ENCODE measurements at regions not wholly inside any gene's neighbourhood (a gene's known extent, or its start where the extent isn't known, plus 50 kb on each side); places are given as distances from the start of the nearest gene placed in this dataset.

- H3K4me1 ChIP-seq (ENCODE audit: insufficient read depth, low read length, severe bottlenecking) = peaks cover 14% of the 10 kb centered on the region
- TF ChIP-seq CTCF (IDR thresholded peaks at IDR 0.05; ENCODE audit: low read length) (no peak), EZH2 (IDR thresholded peaks at IDR 0.05; ENCODE audit: borderline replicate concordance, low read length) (no peak)
Measured at GRCh38 chr12:67430708-67431335, 161.7 kb downstream of the CAND1 start.

GRCh38 chr12:67431411-67432020 is 162.4 kb downstream of the CAND1 start:
- no peak overlapping the region for H3K4me3 ChIP-seq (ENCODE audit: low read depth, low read length, poor library complexity, severe bottlenecking)
- H3K36me3 ChIP-seq (ENCODE audit: insufficient read depth, low read length) = no peaks in the 10 kb centered on the region
- no peak overlapping the region for H2AFZ ChIP-seq (ENCODE audit: low read length)
- H3K4me2 ChIP-seq (ENCODE audit: low read length) = no peak overlapping the region
- H3K9me3 ChIP-seq (ENCODE audit: low read length) = no peaks in the 10 kb centered on the region
- no peak overlapping the region for H3K27ac ChIP-seq (ENCODE audit: low read depth, low read length, poor library complexity, severe bottlenecking)
- H3K27me3 ChIP-seq (ENCODE audit: insufficient read depth, low read length) = no peaks in the 10 kb centered on the region
- TF ChIP-seq EZH2 (IDR thresholded peaks at IDR 0.05; ENCODE audit: borderline replicate concordance, low read length) (no peak), CTCF (IDR thresholded peaks at IDR 0.05; ENCODE audit: low read length) (no peak)
- H3K4me1 ChIP-seq (ENCODE audit: insufficient read depth, low read length, severe bottlenecking) = peaks cover 8% of the 10 kb centered on the region
- H3K9me2 ChIP-seq (ENCODE audit: low read depth, low read length) = no peaks in the 10 kb centered on the region
- no peak overlapping the region for H3K9ac ChIP-seq (ENCODE audit: low read length)
- H3K79me2 ChIP-seq (ENCODE audit: insufficient read depth, low read length) = no peaks in the 10 kb centered on the region
- H4K20me1 ChIP-seq (ENCODE audit: insufficient read depth, low read length) = no peaks in the 10 kb centered on the region
- no peaks in the 10 kb centered on the region for H3F3A ChIP-seq (ENCODE audit: insufficient read depth, low read length)

More at GRCh38 chr12:67430708-67431335, 161.7 kb downstream of the CAND1 start:
- no peak overlapping the region for H3K27ac ChIP-seq (ENCODE audit: low read depth, low read length, poor library complexity, severe bottlenecking)
- H4K20me1 ChIP-seq (ENCODE audit: insufficient read depth, low read length) = no peaks in the 10 kb centered on the region
- H3F3A ChIP-seq (ENCODE audit: insufficient read depth, low read length) = no peaks in the 10 kb centered on the region
- no peaks in the 10 kb centered on the region for H3K79me2 ChIP-seq (ENCODE audit: insufficient read depth, low read length)
- H3K4me2 ChIP-seq (ENCODE audit: low read length) = no peak overlapping the region
- H3K36me3 ChIP-seq (ENCODE audit: insufficient read depth, low read length) = no peaks in the 10 kb centered on the region
- H3K9me3 ChIP-seq (ENCODE audit: low read length) = no peaks in the 10 kb centered on the region
- no peak overlapping the region for H3K9ac ChIP-seq (ENCODE audit: low read length)
- H3K4me3 ChIP-seq (ENCODE audit: low read depth, low read length, poor library complexity, severe bottlenecking) = no peak overlapping the region
- H3K9me2 ChIP-seq (ENCODE audit: low read depth, low read length) = no peaks in the 10 kb centered on the region
- H2AFZ ChIP-seq (ENCODE audit: low read length) = no peak overlapping the region
- H3K27me3 ChIP-seq (ENCODE audit: insufficient read depth, low read length) = no peaks in the 10 kb centered on the region

GRCh38 chr12:67433385-67434175 is 164.4 kb downstream of the CAND1 start:
- no peak overlapping the region for H3K9ac ChIP-seq (ENCODE audit: low read length)
- H3K4me2 ChIP-seq (ENCODE audit: low read length) = no peak overlapping the region
- no peaks in the 10 kb centered on the region for H3K9me3 ChIP-seq (ENCODE audit: low read length)
- TF ChIP-seq CTCF (IDR thresholded peaks at IDR 0.05; ENCODE audit: low read length) (no peak), EZH2 (IDR thresholded peaks at IDR 0.05; ENCODE audit: borderline replicate concordance, low read length) (no peak)
- H3K36me3 ChIP-seq (ENCODE audit: insufficient read depth, low read length) = no peaks in the 10 kb centered on the region
- H3K79me2 ChIP-seq (ENCODE audit: insufficient read depth, low read length) = no peaks in the 10 kb centered on the region
- no peak overlapping the region for H2AFZ ChIP-seq (ENCODE audit: low read length)
- H3K27me3 ChIP-seq (ENCODE audit: insufficient read depth, low read length) = no peaks in the 10 kb centered on the region
- no peaks in the 10 kb centered on the region for H3K9me2 ChIP-seq (ENCODE audit: low read depth, low read length)
- H4K20me1 ChIP-seq (ENCODE audit: insufficient read depth, low read length) = no peaks in the 10 kb centered on the region
- H3K4me1 ChIP-seq (ENCODE audit: insufficient read depth, low read length, severe bottlenecking) = peaks cover 7% of the 10 kb centered on the region
- no peak overlapping the region for H3K4me3 ChIP-seq (ENCODE audit: low read depth, low read length, poor library complexity, severe bottlenecking)
- no peak overlapping the region for H3K27ac ChIP-seq (ENCODE audit: low read depth, low read length, poor library complexity, severe bottlenecking)
- no peaks in the 10 kb centered on the region for H3F3A ChIP-seq (ENCODE audit: insufficient read depth, low read length)
